ENCODE measurements at regions not wholly inside any gene's neighbourhood (a gene's known extent, or its start where the extent isn't known, plus 50 kb on each side); places are given as distances from the start of the nearest gene placed in this dataset.

GRCh38 chr2:238963161-238963970, 115.5 kb downstream of the TWIST2 start:
- DNase-seq (ENCODE audit: low read depth) = no peak

- no peak for DNase-seq (ENCODE audit: low read depth)
Observed at GRCh38 chr2:238963971-238964328, 116.1 kb downstream of the TWIST2 start.

- no peak for DNase-seq (ENCODE audit: low read depth)
Observed at GRCh38 chr2:238964544-238965067, 116.7 kb downstream of the TWIST2 start.

GRCh38 chr2:238965371-238966071, 117.6 kb downstream of the TWIST2 start:
- no peak for DNase-seq (ENCODE audit: low read depth)

GRCh38 chr2:238966072-238966937, 118.4 kb downstream of the TWIST2 start:
- DNase-seq (ENCODE audit: low read depth) = no peak

GRCh38 chr2:238967031-238967977, 119.4 kb downstream of the TWIST2 start:
- no peak for DNase-seq (ENCODE audit: low read depth)

GRCh38 chr2:238967978-238968360, 120.1 kb downstream of the TWIST2 start:
- no peak for DNase-seq (ENCODE audit: low read depth)

GRCh38 chr2:238968616-238969384, 120.9 kb downstream of the TWIST2 start:
- DNase-seq (ENCODE audit: low read depth) = no peak

- no peak for DNase-seq (ENCODE audit: low read depth)
Observed at GRCh38 chr2:238969857-238970256, 122.0 kb downstream of the TWIST2 start.

GRCh38 chr2:238970553-238971081, 122.7 kb downstream of the TWIST2 start:
- peak; percentile 10 for DNase-seq (ENCODE audit: low read depth)

- DNase-seq (ENCODE audit: low read depth) = no peak
Observed at GRCh38 chr2:238971318-238972145, 123.6 kb downstream of the TWIST2 start.

GRCh38 chr2:238972146-238972445, 124.2 kb downstream of the TWIST2 start:
- no peak for DNase-seq (ENCODE audit: low read depth)

- DNase-seq (ENCODE audit: low read depth) = no peak
Observed at GRCh38 chr2:238973038-238973739, 125.3 kb downstream of the TWIST2 start.

- DNase-seq (ENCODE audit: low read depth) = no peak
Observed at GRCh38 chr2:238974081-238974480, 126.2 kb downstream of the TWIST2 start.

GRCh38 chr2:238974501-238975166, 126.7 kb downstream of the TWIST2 start:
- no peak for DNase-seq (ENCODE audit: low read depth)

GRCh38 chr2:238975408-238975807, 127.5 kb downstream of the TWIST2 start:
- no peak for DNase-seq (ENCODE audit: low read depth)

GRCh38 chr2:238978497-238978896, 130.6 kb downstream of the TWIST2 start:
- no peak for DNase-seq (ENCODE audit: low read depth)

GRCh38 chr2:238979636-238980035, 131.8 kb downstream of the TWIST2 start:
- no peak for DNase-seq (ENCODE audit: low read depth)
